ENCODE measurements at regions not wholly inside any gene's neighbourhood (a gene's known extent, or its start where the extent isn't known, plus 50 kb on each side); places are given as distances from the start of the nearest gene placed in this dataset.

DNA sequence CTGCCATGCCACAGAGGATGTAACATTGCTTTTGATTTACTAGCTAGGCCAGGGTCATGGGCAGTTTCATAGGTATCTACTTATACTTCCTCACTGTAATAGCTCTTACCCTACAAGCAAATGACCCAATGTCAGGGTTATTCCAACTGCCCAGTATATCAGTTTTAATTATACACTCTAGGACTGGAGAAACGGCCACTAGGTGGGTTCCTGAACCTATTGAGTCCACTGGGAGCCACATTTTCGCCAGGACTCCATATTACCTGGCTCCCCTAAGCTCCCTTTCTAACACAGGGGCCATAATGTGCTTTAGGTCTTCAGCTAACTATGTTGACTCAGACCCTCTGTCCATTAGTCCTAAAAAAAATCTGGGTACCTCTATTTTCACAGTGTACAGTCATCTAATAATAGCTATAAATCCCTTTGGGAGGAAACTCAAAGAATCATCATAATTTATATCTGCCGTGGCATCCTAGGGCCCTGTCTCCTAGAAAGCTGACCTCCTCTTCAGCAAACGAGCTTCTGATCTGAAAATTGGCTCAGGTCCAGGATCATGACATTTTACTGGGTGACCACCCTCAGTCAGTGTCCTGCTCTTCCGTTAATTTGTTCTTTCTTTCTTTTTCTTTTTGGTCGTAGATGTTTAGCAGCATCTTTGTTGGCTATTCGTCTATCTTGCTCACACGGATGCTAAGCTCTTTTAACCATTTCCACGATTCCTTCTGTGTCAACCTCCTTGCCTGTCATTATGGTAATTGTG lies 244.3 kb downstream of the FAM76B start:
- no peak for ATAC-seq (replicated peaks in 1 of 2)
- peaks cover 5% of the 10 kb centered on the region for H3K4me1 Mint-ChIP-seq (ENCODE audit: low read depth)
- no peaks in the 10 kb centered on the region for H3K36me3 Mint-ChIP-seq (ENCODE audit: insufficient read depth in 2 of 2)
- H3K4me3 Mint-ChIP-seq, result no peak overlapping the region
- no peaks in the 10 kb centered on the region for H3K27me3 Mint-ChIP-seq (ENCODE audit: low read depth)
- peaks cover 0 to 3% of the 10 kb centered on the region in 2 donors for H3K9me3 Mint-ChIP-seq
- DNase-seq, result no peak
- no peak overlapping the region for H3K27ac Mint-ChIP-seq

GRCh38 chr11:95544095-95544856 lies 245.3 kb downstream of the FAM76B start:
- Mint-ChIP-seq H3K27ac (no peak overlapping the region), H3K4me1 (ENCODE audit: low read depth) (peaks cover 5% of the 10 kb centered on the region), H3K9me3 (peaks cover 0 to 3% of the 10 kb centered on the region in 2 donors), H3K36me3 (ENCODE audit: insufficient read depth in 2 of 2) (no peaks in the 10 kb centered on the region), H3K27me3 (ENCODE audit: low read depth) (no peaks in the 10 kb centered on the region), H3K4me3 (no peak overlapping the region)
- peak; percentile 77 to 87 for ATAC-seq (replicated peaks in 1 of 2)
- DNase-seq, result no peak

DNA sequence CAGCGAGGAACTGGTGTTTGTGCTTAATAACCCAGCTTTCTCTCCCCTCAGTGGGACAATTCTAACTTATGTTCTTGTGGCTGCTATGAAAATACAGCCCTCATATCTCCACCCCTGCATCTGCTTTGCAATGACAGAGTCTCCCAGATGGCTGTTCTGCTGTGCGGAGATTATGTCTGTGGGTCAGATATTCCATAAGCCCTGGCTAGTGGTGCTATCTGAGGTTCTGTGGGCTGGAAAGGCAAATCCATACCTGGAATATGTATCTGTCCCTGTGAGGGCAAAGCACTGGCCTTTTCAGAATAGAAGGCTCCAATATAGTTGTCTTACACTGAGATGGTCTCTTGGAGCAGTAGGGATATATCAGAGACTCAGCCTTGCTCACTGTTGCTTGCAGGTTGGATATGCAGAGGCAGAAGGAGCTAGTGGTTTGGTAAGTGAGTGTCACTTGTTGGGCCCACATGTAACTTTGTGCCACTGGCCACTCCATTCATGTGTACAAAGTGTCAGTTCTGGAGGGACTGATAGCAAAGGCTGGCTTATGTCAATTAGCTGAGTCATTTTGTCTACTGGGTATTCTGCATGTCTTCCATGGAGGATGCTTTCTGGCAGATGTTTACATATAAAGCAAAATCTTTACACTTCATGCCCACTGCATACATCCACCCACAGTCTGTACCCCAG lies 246.6 kb downstream of the FAM76B start:
- H3K9me3 Mint-ChIP-seq, result peaks cover 0 to 3% of the 10 kb centered on the region in 2 donors
- no peak overlapping the region for H3K4me3 Mint-ChIP-seq
- H3K36me3 Mint-ChIP-seq (ENCODE audit: insufficient read depth in 2 of 2), result no peaks in the 10 kb centered on the region
- ATAC-seq (replicated peaks in 1 of 2) (no peak), DNase-seq (no peak)
- peaks cover 5% of the 10 kb centered on the region for H3K4me1 Mint-ChIP-seq (ENCODE audit: low read depth)
- peaks cover 9% of the 10 kb centered on the region for H3K27me3 Mint-ChIP-seq (ENCODE audit: low read depth)
- H3K27ac Mint-ChIP-seq, result no peak overlapping the region

GRCh38 chr11:95541715-95542114 lies 247.9 kb downstream of the FAM76B start:
- no peak for ATAC-seq (replicated peaks in 1 of 2)
- H3K27ac Mint-ChIP-seq, result no peak overlapping the region
- no peaks in the 10 kb centered on the region for H3K36me3 Mint-ChIP-seq (ENCODE audit: insufficient read depth in 2 of 2)

GRCh38 chr11:95536047-95536690 lies 253.4 kb downstream of the FAM76B start:
- Mint-ChIP-seq H3K4me3 (no peak overlapping the region), H3K4me1 (ENCODE audit: low read depth) (no peaks in the 10 kb centered on the region), H3K27ac (no peak overlapping the region), H3K27me3 (ENCODE audit: low read depth) (peaks cover 9% of the 10 kb centered on the region), H3K36me3 (ENCODE audit: insufficient read depth in 2 of 2) (peaks cover 8 to 11% of the 10 kb centered on the region in 2 donors), H3K9me3 (peaks cover 8 to 12% of the 10 kb centered on the region in 2 donors)
- DNase-seq (no peak), ATAC-seq (replicated peaks in 1 of 2) (no peak)

More at GRCh38 chr11:95541715-95542114, 247.9 kb downstream of the FAM76B start:
- no peaks in the 10 kb centered on the region for H3K4me1 Mint-ChIP-seq (ENCODE audit: low read depth)
- no peak for DNase-seq
- H3K9me3 Mint-ChIP-seq, result peaks cover 0 to 2% of the 10 kb centered on the region in 2 donors
- no peak overlapping the region for H3K4me3 Mint-ChIP-seq
- H3K27me3 Mint-ChIP-seq (ENCODE audit: low read depth), result peaks cover 9% of the 10 kb centered on the region

DNA sequence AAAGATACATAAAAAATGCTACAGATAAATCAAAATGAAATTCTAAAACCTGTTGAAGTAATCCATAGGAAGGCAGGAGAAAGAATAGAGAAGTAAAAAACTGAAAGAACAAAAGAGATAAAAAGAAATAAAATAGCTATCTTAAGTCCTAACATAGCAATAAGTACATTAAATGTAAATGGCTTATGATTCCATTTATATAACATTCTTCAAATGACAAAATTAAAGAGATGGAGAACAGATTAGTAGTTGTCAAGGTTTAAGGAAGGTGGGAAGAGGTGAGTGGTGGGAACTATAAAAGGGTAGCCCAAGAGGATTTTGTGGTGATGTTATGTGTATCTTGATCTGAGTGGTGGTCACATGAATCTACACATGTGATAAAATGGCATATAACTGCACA lies 254.8 kb downstream of the FAM76B start:
- peaks cover 8 to 13% of the 10 kb centered on the region in 2 donors for H3K36me3 Mint-ChIP-seq (ENCODE audit: insufficient read depth in 2 of 2)
- H3K4me1 Mint-ChIP-seq (ENCODE audit: low read depth), result no peaks in the 10 kb centered on the region
- DNase-seq (no peak), ATAC-seq (replicated peaks in 1 of 2) (no peak)
- H3K27ac Mint-ChIP-seq, result peak overlapping the region; percentile 22
- peaks cover 10 to 16% of the 10 kb centered on the region in 2 donors for H3K9me3 Mint-ChIP-seq
- no peak overlapping the region for H3K4me3 Mint-ChIP-seq
- peaks cover 9% of the 10 kb centered on the region for H3K27me3 Mint-ChIP-seq (ENCODE audit: low read depth)

- DNase-seq (no peak), ATAC-seq (replicated peaks in 1 of 2) (no peak)
- Mint-ChIP-seq H3K36me3 (ENCODE audit: insufficient read depth in 2 of 2) (peaks cover 8 to 13% of the 10 kb centered on the region in 2 donors), H3K9me3 (peaks cover 10 to 16% of the 10 kb centered on the region in 2 donors), H3K27me3 (ENCODE audit: low read depth) (peaks cover 9% of the 10 kb centered on the region), H3K27ac (no peak overlapping the region), H3K4me1 (ENCODE audit: low read depth) (no peaks in the 10 kb centered on the region), H3K4me3 (no peak overlapping the region)
These were observed 255.4 kb downstream of the FAM76B start for GRCh38 chr11:95534226-95534625.

- H3K27ac Mint-ChIP-seq, result no peak overlapping the region
- ATAC-seq (replicated peaks in 1 of 2) (no peak), DNase-seq (no peak)
- no peak overlapping the region for H3K4me3 Mint-ChIP-seq
- peaks cover 8 to 13% of the 10 kb centered on the region in 2 donors for H3K36me3 Mint-ChIP-seq (ENCODE audit: insufficient read depth in 2 of 2)
- peaks cover 10 to 16% of the 10 kb centered on the region in 2 donors for H3K9me3 Mint-ChIP-seq
- no peaks in the 10 kb centered on the region for H3K27me3 Mint-ChIP-seq (ENCODE audit: low read depth)
- H3K4me1 Mint-ChIP-seq (ENCODE audit: low read depth), result no peaks in the 10 kb centered on the region
These were observed 258.5 kb downstream of the FAM76B start for GRCh38 chr11:95531116-95531515.

- no peaks in the 10 kb centered on the region for H3K36me3 Mint-ChIP-seq (ENCODE audit: insufficient read depth in 2 of 2)
- DNase-seq, result no peak
- H3K27me3 Mint-ChIP-seq (ENCODE audit: low read depth), result no peaks in the 10 kb centered on the region
These were observed 265.1 kb downstream of the FAM76B start for GRCh38 chr11:95524314-95525036.

GRCh38 chr11:95522874-95523273 lies 266.7 kb downstream of the FAM76B start:
- no peak overlapping the region for H3K4me3 Mint-ChIP-seq
- no peak for ATAC-seq (replicated peaks in 1 of 2)
- H3K27ac Mint-ChIP-seq, result no peak overlapping the region
- no peak for DNase-seq
- H3K4me1 Mint-ChIP-seq (ENCODE audit: low read depth), result no peaks in the 10 kb centered on the region
- H3K36me3 Mint-ChIP-seq (ENCODE audit: insufficient read depth in 2 of 2), result no peaks in the 10 kb centered on the region
- H3K27me3 Mint-ChIP-seq (ENCODE audit: low read depth), result no peaks in the 10 kb centered on the region
- H3K9me3 Mint-ChIP-seq, result no peaks in the 10 kb centered on the region

More at GRCh38 chr11:95524314-95525036, 265.1 kb downstream of the FAM76B start:
- no peak for ATAC-seq (replicated peaks in 1 of 2)
- H3K27ac Mint-ChIP-seq, result no peak overlapping the region
- no peak overlapping the region for H3K4me3 Mint-ChIP-seq
- H3K9me3 Mint-ChIP-seq, result no peaks in the 10 kb centered on the region
- no peaks in the 10 kb centered on the region for H3K4me1 Mint-ChIP-seq (ENCODE audit: low read depth)

DNA sequence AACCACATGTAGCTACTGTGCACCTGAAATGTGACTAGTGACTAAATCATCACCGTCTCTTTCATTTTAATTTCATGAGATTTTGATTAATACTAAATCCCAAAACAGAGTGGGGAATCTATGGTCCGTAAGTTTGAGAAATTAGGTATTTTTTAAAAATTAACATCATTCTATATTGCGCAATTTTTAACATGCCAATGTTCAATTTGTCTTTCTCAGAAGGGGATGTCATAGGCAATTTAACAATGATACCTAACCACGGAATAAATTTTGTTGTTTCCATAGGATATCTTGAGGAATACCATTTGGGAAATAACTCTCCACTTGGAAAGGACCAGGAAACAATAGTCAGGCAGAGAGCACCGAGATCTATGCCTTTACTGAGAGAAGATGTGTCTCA lies 267.7 kb downstream of the FAM76B start:
- no peak for DNase-seq
- Mint-ChIP-seq H3K36me3 (ENCODE audit: insufficient read depth in 2 of 2) (no peaks in the 10 kb centered on the region), H3K27me3 (ENCODE audit: low read depth) (no peaks in the 10 kb centered on the region), H3K27ac (no peak overlapping the region), H3K9me3 (no peaks in the 10 kb centered on the region), H3K4me3 (no peak overlapping the region), H3K4me1 (ENCODE audit: low read depth) (no peaks in the 10 kb centered on the region)
- no peak for ATAC-seq (replicated peaks in 1 of 2)

GRCh38 chr11:95521133-95521542 lies 268.4 kb downstream of the FAM76B start:
- Mint-ChIP-seq H3K27ac (no peak overlapping the region), H3K27me3 (ENCODE audit: low read depth) (no peaks in the 10 kb centered on the region), H3K9me3 (no peaks in the 10 kb centered on the region), H3K4me3 (no peak overlapping the region), H3K4me1 (ENCODE audit: low read depth) (no peaks in the 10 kb centered on the region), H3K36me3 (ENCODE audit: insufficient read depth in 2 of 2) (no peaks in the 10 kb centered on the region)
- DNase-seq, result no peak
- ATAC-seq (replicated peaks in 1 of 2), result no peak
